A673 (cell line): ENCODE measurements at regions not wholly inside any gene's neighbourhood (a gene's known extent, or its start where the extent isn't known, plus 50 kb on each side); places are given as distances from the start of the nearest gene placed in this dataset.

Source experiments
- BruUV-seq: library from RNA; stranded (reverse); fragments of 400-500 nt; replicated peaks from 2 replicates; lab custom pipeline; 2021; lab: Mats Ljungman, UMichigan
- CTCF ChIA-PET: fragments of 300-600 bp; sonication (Branson Sonifier 250); formaldehyde crosslinking; loops from one replicate; lab custom pipeline; 2022; ENCODE audit warnings: antibody characterized with exemption; lab: Charles Lee
- POLR2A ChIA-PET: fragments of 300-600 bp; sonication (Branson Sonifier 250); formaldehyde crosslinking; loops from one replicate; lab custom pipeline; 2022; ENCODE audit warnings: antibody characterized with exemption; ENCODE audit not compliant: low non-redundant PET; lab: Charles Lee
- DNase-seq: peaks from one replicate; pipeline ENCODE4 v3.0.0-alpha.2; 2015; ENCODE audit warnings: low spot score
- H3K27ac ChIP-seq: fragments of 200-600 bp; sonication (generic); 2 replicates; pipeline ENCODE4 v1.5.1; 2016; ENCODE audit warnings: mixed run types, low read depth, mild to moderate bottlenecking, mixed read lengths, antibody characterized with exemption, low read length; ENCODE audit not compliant: poor library complexity, severe bottlenecking
- H3K27me3 ChIP-seq: fragments of 200-600 bp; sonication (generic); replicated peaks from 2 replicates; pipeline ENCODE4 v1.6.1; 2017; ENCODE audit warnings: mixed run types, low read depth, mild to moderate bottlenecking, mixed read lengths, antibody characterized with exemption, low read length; ENCODE audit not compliant: insufficient read depth, poor library complexity
- H3K36me3 ChIP-seq: fragments of 200-600 bp; sonication (generic); 2 replicates; pipeline ENCODE4 v1.6.1; 2016; ENCODE audit warnings: mixed run types, mild to moderate bottlenecking, mixed read lengths, antibody characterized with exemption, low read length; ENCODE audit not compliant: insufficient read depth, poor library complexity, severe bottlenecking
- H3K4me1 ChIP-seq: fragments of 200-600 bp; sonication (generic); 2 replicates; pipeline ENCODE4 v1.6.1; 2017; ENCODE audit warnings: mixed run types, mild to moderate bottlenecking, mixed read lengths, antibody characterized with exemption, low read length; ENCODE audit not compliant: insufficient read depth, poor library complexity, severe bottlenecking
- H3K4me3 ChIP-seq: fragments of 200-600 bp; sonication (generic); 2 replicates; pipeline ENCODE4 v1.5.1; 2016; ENCODE audit warnings: low read depth, mixed run types, mild to moderate bottlenecking, mixed read lengths, low read length; ENCODE audit not compliant: poor library complexity, severe bottlenecking
- H3K9me3 ChIP-seq: fragments of 200-600 bp; sonication (generic); 2 replicates; pipeline ENCODE4 v1.6.1; 2016; ENCODE audit warnings: mixed run types, low read depth, mild to moderate bottlenecking, mixed read lengths, antibody characterized with exemption, low read length; ENCODE audit not compliant: poor library complexity, severe bottlenecking
- CTCF ChIP-seq: fragments of 300-800, 200-600 bp; sonication (generic); conservative IDR thresholded peaks from 2 replicates; pipeline ENCODE4 v1.5.1; 2017; ENCODE audit warnings: low read depth, mild to moderate bottlenecking, antibody characterized with exemption, low read length, moderate library complexity, mixed read lengths
- EZH2 ChIP-seq: fragments of 200-600 bp; sonication (generic); IDR thresholded peaks from 2 replicates; pipeline ENCODE4 v1.6.1; 2017; ENCODE audit warnings: borderline replicate concordance, low read depth, mild to moderate bottlenecking, mixed read lengths, antibody characterized with exemption, low read length; ENCODE audit not compliant: poor library complexity, severe bottlenecking
- intact Hi-C: fragments of 100-400 bp; cut with micrococcal nuclease; formaldehyde crosslinking; loops from one replicate; pipeline ENCODE4 v1.10.0; 2022; ENCODE audit not compliant: unreplicated experiment

- no peak for TF ChIP-seq CTCF
- TF ChIP-seq EZH2, result no peak
- no peaks in the 10 kb centered on the region for H3K9me3 ChIP-seq
- BruUV-seq, result no TSS peak
- no peak overlapping the region for H3K4me3 ChIP-seq
- no peak for DNase-seq
- no peaks in the 10 kb centered on the region for H3K36me3 ChIP-seq
- no peaks in the 10 kb centered on the region for H3K4me1 ChIP-seq
- ChIA-PET POLR2A (no interaction called here), CTCF (no interaction called here)
- no peak overlapping the region for H3K27ac ChIP-seq
- peaks cover 22% of the 10 kb centered on the region for H3K27me3 ChIP-seq
- intact Hi-C loops, result no loop called here
Measured at GRCh38 chr15:60215225-60215963, 182.4 kb downstream of the ANXA2 start.

GRCh38 chr15:60217161-60217560, 180.6 kb downstream of the ANXA2 start:
- Histone ChIP-seq H3K36me3 (no peaks in the 10 kb centered on the region), H3K9me3 (no peaks in the 10 kb centered on the region), H3K27ac (no peak overlapping the region), H3K27me3 (peaks cover 22% of the 10 kb centered on the region), H3K4me1 (no peaks in the 10 kb centered on the region), H3K4me3 (no peak overlapping the region)
- CTCF ChIA-PET, result no interaction called here
- no peak for DNase-seq
- no TSS peak for BruUV-seq
- TF ChIP-seq EZH2, result no peak
- no peak for TF ChIP-seq CTCF
- intact Hi-C loops, result no loop called here
- POLR2A ChIA-PET, result interaction anchor here (0.6 kb wide), 1 partner anchor 23 kb away, joined by 3 read pairs; no protein-coding TSS in a partner anchor

- Histone ChIP-seq H3K4me3 (no peak overlapping the region), H3K36me3 (no peaks in the 10 kb centered on the region), H3K9me3 (no peaks in the 10 kb centered on the region), H3K27me3 (peaks cover 22% of the 10 kb centered on the region), H3K27ac (no peak overlapping the region), H3K4me1 (no peaks in the 10 kb centered on the region)
- no peak for DNase-seq
- ChIA-PET POLR2A (no interaction called here), CTCF (no interaction called here)
- TF ChIP-seq EZH2 (no peak), CTCF (no peak)
- intact Hi-C loops, result no loop called here
- BruUV-seq, result no TSS peak
Measured at GRCh38 chr15:60218256-60218655, 179.5 kb downstream of the ANXA2 start.
